PC-3 (cell line): ENCODE measurements at regions not wholly inside any gene's neighbourhood (a gene's known extent, or its start where the extent isn't known, plus 50 kb on each side); places are given as distances from the start of the nearest gene placed in this dataset.

Source experiments
- ATAC-seq: fragments of 200-7000 bp; cut with Tn5 transposase; 2 replicates; pipeline ENCODE4 v1.9.1; 2020; ENCODE audit warnings: mild to moderate bottlenecking, moderate library complexity
- BruUV-seq: library from RNA; stranded (reverse); fragments of 400-500 nt; replicated peaks from 2 replicates; lab custom pipeline; 2021; lab: Mats Ljungman, UMichigan
- CTCF ChIA-PET: fragments of 300-600 bp; sonication (Branson Sonifier 250); formaldehyde crosslinking; loops from one replicate; lab custom pipeline; 2022; ENCODE audit warnings: antibody characterized with exemption; lab: Charles Lee
- POLR2A ChIA-PET: fragments of 300-600 bp; sonication (Branson Sonifier 250); formaldehyde crosslinking; loops from one replicate; lab custom pipeline; 2022; ENCODE audit warnings: antibody characterized with exemption; ENCODE audit not compliant: unreplicated experiment; lab: Charles Lee
- DNase-seq: peaks from one replicate; pipeline ENCODE4 v3.0.0-alpha.2; 2015
- H2AFZ ChIP-seq: fragments of 300-600 bp; sonication (generic); 2 replicates; pipeline ENCODE4 v1.6.0; 2016; ENCODE audit warnings: antibody characterized with exemption, low read length
- H3F3A ChIP-seq: fragments of 300-600 bp; sonication (generic); one replicate; pipeline ENCODE4 v1.6.0; 2017; ENCODE audit warnings: antibody characterized with exemption, low read length, control low read depth, mild to moderate bottlenecking; ENCODE audit not compliant: unreplicated experiment
- H3K27ac ChIP-seq: fragments of 300-600 bp; sonication (generic); 2 replicates; pipeline ENCODE4 v1.5.1; 2016; ENCODE audit warnings: mild to moderate bottlenecking, low read length
- H3K27me3 ChIP-seq: fragments of 300-600 bp; sonication (generic); 2 replicates; pipeline ENCODE4 v1.6.1; 2016; ENCODE audit warnings: low read length, mixed read lengths
- H3K36me3 ChIP-seq: fragments of 300-600 bp; sonication (generic); 2 replicates; pipeline ENCODE4 v1.6.1; 2016; ENCODE audit warnings: low read depth, mixed run types, low read length, mixed read lengths
- H3K4me1 ChIP-seq: fragments of 300-600 bp; sonication (generic); 2 replicates; pipeline ENCODE4 v1.5.1; 2016; ENCODE audit warnings: low read length; ENCODE audit not compliant: insufficient read depth
- H3K4me2 ChIP-seq: fragments of 300-600 bp; sonication (generic); 2 replicates; pipeline ENCODE4 v1.6.0; 2016; ENCODE audit warnings: low read length
- H3K4me3 ChIP-seq: fragments of 300-600 bp; sonication (generic); 2 replicates; pipeline ENCODE4 v1.5.1; 2016; ENCODE audit warnings: mild to moderate bottlenecking, low read length, mixed read lengths
- H3K79me2 ChIP-seq: fragments of 300-600 bp; sonication (generic); 2 replicates; pipeline ENCODE4 v1.6.1; 2017; ENCODE audit warnings: low read length, mixed read lengths
- H3K9ac ChIP-seq: fragments of 300-600 bp; sonication (generic); 2 replicates; pipeline ENCODE4 v1.6.0; 2016; ENCODE audit warnings: mild to moderate bottlenecking, low read length
- H3K9me2 ChIP-seq: fragments of 300-600 bp; sonication (generic); replicated peaks from 2 replicates; pipeline ENCODE4 v1.6.1; 2016; ENCODE audit warnings: mixed run types, low read length, mixed read lengths
- H3K9me3 ChIP-seq: fragments of 300-600 bp; sonication (generic); 2 replicates; pipeline ENCODE4 v1.6.1; 2016; ENCODE audit warnings: low read length, mixed read lengths
- H4K20me1 ChIP-seq: fragments of 300-600 bp; sonication (generic); 2 replicates; pipeline ENCODE4 v1.6.1; 2016; ENCODE audit warnings: low read length, mixed read lengths
- CTCF ChIP-seq: fragments of 300-600 bp; sonication (generic); conservative IDR thresholded peaks from 2 replicates; pipeline ENCODE4 v1.5.1; 2017; ENCODE audit warnings: antibody characterized with exemption, low read depth, mild to moderate bottlenecking, low read length
- EZH2 ChIP-seq: fragments of 300-600 bp; sonication (generic); IDR thresholded peaks from one replicate; pipeline ENCODE4 v1.6.1; 2017; ENCODE audit warnings: antibody characterized with exemption, mild to moderate bottlenecking, low read length; ENCODE audit not compliant: unreplicated experiment
- EZH2phosphoT487 ChIP-seq: fragments of 300-600 bp; sonication (generic); IDR thresholded peaks from 2 replicates; pipeline ENCODE4 v1.6.1; 2018; ENCODE audit warnings: mild to moderate bottlenecking, antibody characterized with exemption, low read length, borderline replicate concordance
- intact Hi-C: fragments of 100-400 bp; cut with micrococcal nuclease; formaldehyde crosslinking; loops from 2 replicates; pipeline ENCODE4 v1.9.0; 2023

GRCh38 chr1:168401341-168401740, 120.7 kb downstream of the TBX19 start:
- BruUV-seq: no TSS peak
- Histone ChIP-seq H3K4me3 (no peak overlapping the region), H3K4me1 (peaks cover 17% of the 10 kb centered on the region), H4K20me1 (no peaks in the 10 kb centered on the region), H3K9me2 (no peaks in the 10 kb centered on the region), H3K27me3 (peaks cover 8% of the 10 kb centered on the region; the same call in 1 of the 2 replicates), H3F3A (no peaks in the 10 kb centered on the region), H3K27ac (no peak overlapping the region), H2AFZ (no peak overlapping the region), H3K36me3 (no peaks in the 10 kb centered on the region), H3K4me2 (no peak overlapping the region), H3K79me2 (no peaks in the 10 kb centered on the region), H3K9me3 (no peaks in the 10 kb centered on the region), H3K9ac (no peak overlapping the region)
- no peak for DNase-seq
- intact Hi-C loops: no loop called here
- POLR2A ChIA-PET: no interaction called here
- TF ChIP-seq CTCF (no peak), EZH2 (no peak), EZH2phosphoT487 (no peak)
- CTCF ChIA-PET: no interaction called here
- ATAC-seq: no peak

- no TSS peak for BruUV-seq
- TF ChIP-seq CTCF: no peak
- no peak for TF ChIP-seq EZH2phosphoT487
- no peak for TF ChIP-seq EZH2
- POLR2A ChIA-PET: no interaction called here
- Histone ChIP-seq H3K27ac (no peak overlapping the region), H3K79me2 (no peaks in the 10 kb centered on the region), H3K9me2 (no peaks in the 10 kb centered on the region), H4K20me1 (no peaks in the 10 kb centered on the region), H3K9me3 (no peaks in the 10 kb centered on the region), H3K4me3 (no peak overlapping the region), H3F3A (no peaks in the 10 kb centered on the region), H3K4me1 (peaks cover 22% of the 10 kb centered on the region), H3K4me2 (no peak overlapping the region), H3K9ac (no peak overlapping the region), H3K36me3 (no peaks in the 10 kb centered on the region), H3K27me3 (peaks cover 8% of the 10 kb centered on the region; the same call in 1 of the 2 replicates), H2AFZ (no peak overlapping the region)
- DNase-seq: no peak
- CTCF ChIA-PET: no interaction called here
- intact Hi-C loops: no loop called here
- no peak for ATAC-seq
These were observed 119.5 kb downstream of the TBX19 start for GRCh38 chr1:168400139-168400538.

- ATAC-seq (no peak), DNase-seq (no peak)
- Histone ChIP-seq H3K27me3 (peaks cover 8% of the 10 kb centered on the region; the same call in 1 of the 2 replicates), H3K9me3 (no peaks in the 10 kb centered on the region), H3K27ac (peak overlapping the region; percentile 65; the same call in 1 of the 2 replicates), H3K4me3 (no peak overlapping the region), H3K4me1 (peaks cover 27% of the 10 kb centered on the region), H3K9me2 (no peaks in the 10 kb centered on the region), H3K4me2 (peak overlapping the region; percentile 32; the same call in 1 of the 2 replicates), H3F3A (no peaks in the 10 kb centered on the region), H3K36me3 (no peaks in the 10 kb centered on the region), H3K9ac (no peak overlapping the region), H3K79me2 (no peaks in the 10 kb centered on the region), H4K20me1 (no peaks in the 10 kb centered on the region), H2AFZ (no peak overlapping the region)
- ChIA-PET CTCF (interaction anchor here (1.1 kb wide), 1 partner anchor 55 kb away, joined by 8 read pairs; no protein-coding TSS in a partner anchor), POLR2A (no interaction called here)
- TF ChIP-seq EZH2phosphoT487: no peak
- no peak for TF ChIP-seq CTCF
- TF ChIP-seq EZH2: no peak
- BruUV-seq: no TSS peak
- intact Hi-C loops: no loop called here
These were observed 117.1 kb downstream of the TBX19 start for GRCh38 chr1:168397806-168398205.
